ENCODE measurements at regions not wholly inside any gene's neighbourhood (a gene's known extent, or its start where the extent isn't known, plus 50 kb on each side); places are given as distances from the start of the nearest gene placed in this dataset.

GRCh38 chr2:19819097-19820065 is 82.4 kb downstream of the TTC32 start:
- Mint-ChIP-seq H3K36me3 (ENCODE audit: low read depth) (no peaks in the 10 kb centered on the region), H3K4me1 (ENCODE audit: low read depth) (no peaks in the 10 kb centered on the region), H3K4me3 (no peak overlapping the region), H3K27me3 (peaks cover 27% of the 10 kb centered on the region), H3K27ac (no peak overlapping the region), H3K9me3 (no peaks in the 10 kb centered on the region)
- DNase-seq, result no peak

- H3K27ac Mint-ChIP-seq, result no peak overlapping the region
- no peaks in the 10 kb centered on the region for H3K4me1 Mint-ChIP-seq (ENCODE audit: low read depth)
- H3K9me3 Mint-ChIP-seq, result no peaks in the 10 kb centered on the region
- no peaks in the 10 kb centered on the region for H3K36me3 Mint-ChIP-seq (ENCODE audit: low read depth)
- no peak for DNase-seq
- no peak overlapping the region for H3K4me3 Mint-ChIP-seq
- peaks cover 21% of the 10 kb centered on the region for H3K27me3 Mint-ChIP-seq
These were observed 83.2 kb downstream of the TTC32 start for GRCh38 chr2:19818543-19818942.

GRCh38 chr2:19818039-19818438 is 83.7 kb downstream of the TTC32 start:
- no peak for DNase-seq
- H3K9me3 Mint-ChIP-seq, result no peaks in the 10 kb centered on the region
- H3K36me3 Mint-ChIP-seq (ENCODE audit: low read depth), result no peaks in the 10 kb centered on the region
- no peak overlapping the region for H3K4me3 Mint-ChIP-seq
- H3K27me3 Mint-ChIP-seq, result peaks cover 20% of the 10 kb centered on the region
- no peaks in the 10 kb centered on the region for H3K4me1 Mint-ChIP-seq (ENCODE audit: low read depth)
- no peak overlapping the region for H3K27ac Mint-ChIP-seq

- Mint-ChIP-seq H3K9me3 (no peaks in the 10 kb centered on the region), H3K4me3 (no peak overlapping the region), H3K27ac (no peak overlapping the region), H3K27me3 (peaks cover 11% of the 10 kb centered on the region), H3K36me3 (ENCODE audit: low read depth) (no peaks in the 10 kb centered on the region), H3K4me1 (ENCODE audit: low read depth) (no peaks in the 10 kb centered on the region)
- no peak for DNase-seq
These were observed 86.0 kb downstream of the TTC32 start for GRCh38 chr2:19815746-19816145.

- no peak overlapping the region for H3K4me3 Mint-ChIP-seq
- no peaks in the 10 kb centered on the region for H3K9me3 Mint-ChIP-seq
- no peak overlapping the region for H3K27ac Mint-ChIP-seq
- H3K36me3 Mint-ChIP-seq (ENCODE audit: low read depth), result no peaks in the 10 kb centered on the region
- H3K4me1 Mint-ChIP-seq (ENCODE audit: low read depth), result no peaks in the 10 kb centered on the region
- H3K27me3 Mint-ChIP-seq, result peaks cover 5% of the 10 kb centered on the region
- DNase-seq, result no peak
These were observed 89.6 kb downstream of the TTC32 start for GRCh38 chr2:19812166-19812565.

- Mint-ChIP-seq H3K4me3 (no peak overlapping the region), H3K27ac (no peak overlapping the region), H3K36me3 (ENCODE audit: low read depth) (no peaks in the 10 kb centered on the region), H3K4me1 (ENCODE audit: low read depth) (no peaks in the 10 kb centered on the region), H3K9me3 (no peaks in the 10 kb centered on the region), H3K27me3 (peaks cover 2% of the 10 kb centered on the region)
- no peak for DNase-seq
These were observed 90.6 kb downstream of the TTC32 start for GRCh38 chr2:19811186-19811585.

- no peak for DNase-seq
- Mint-ChIP-seq H3K9me3 (no peaks in the 10 kb centered on the region), H3K4me3 (no peak overlapping the region)
These were observed 91.1 kb downstream of the TTC32 start for GRCh38 chr2:19810637-19811036.

GRCh38 chr2:19810148-19810547 is 91.6 kb downstream of the TTC32 start:
- no peaks in the 10 kb centered on the region for H3K4me1 Mint-ChIP-seq (ENCODE audit: low read depth)
- peaks cover 2% of the 10 kb centered on the region for H3K27me3 Mint-ChIP-seq
- H3K36me3 Mint-ChIP-seq (ENCODE audit: low read depth), result no peaks in the 10 kb centered on the region
- no peak for DNase-seq
- no peak overlapping the region for H3K4me3 Mint-ChIP-seq
- no peak overlapping the region for H3K27ac Mint-ChIP-seq
- H3K9me3 Mint-ChIP-seq, result no peaks in the 10 kb centered on the region

More at GRCh38 chr2:19810637-19811036, 91.1 kb downstream of the TTC32 start:
- peaks cover 2% of the 10 kb centered on the region for H3K27me3 Mint-ChIP-seq
- no peaks in the 10 kb centered on the region for H3K36me3 Mint-ChIP-seq (ENCODE audit: low read depth)
- no peak overlapping the region for H3K27ac Mint-ChIP-seq
- H3K4me1 Mint-ChIP-seq (ENCODE audit: low read depth), result no peaks in the 10 kb centered on the region

- Mint-ChIP-seq H3K27me3 (peaks cover 2% of the 10 kb centered on the region), H3K27ac (no peak overlapping the region), H3K4me1 (ENCODE audit: low read depth) (no peaks in the 10 kb centered on the region), H3K9me3 (no peaks in the 10 kb centered on the region), H3K4me3 (no peak overlapping the region), H3K36me3 (ENCODE audit: low read depth) (no peaks in the 10 kb centered on the region)
- no peak for DNase-seq
These were observed 92.6 kb downstream of the TTC32 start for GRCh38 chr2:19809206-19809605.

GRCh38 chr2:19807866-19808265 is 93.9 kb downstream of the TTC32 start:
- Mint-ChIP-seq H3K27ac (no peak overlapping the region), H3K4me1 (ENCODE audit: low read depth) (no peaks in the 10 kb centered on the region), H3K9me3 (no peaks in the 10 kb centered on the region), H3K27me3 (peaks cover 2% of the 10 kb centered on the region), H3K36me3 (ENCODE audit: low read depth) (no peaks in the 10 kb centered on the region), H3K4me3 (no peak overlapping the region)
- no peak for DNase-seq

- no peaks in the 10 kb centered on the region for H3K36me3 Mint-ChIP-seq (ENCODE audit: low read depth)
- peaks cover 2% of the 10 kb centered on the region for H3K27me3 Mint-ChIP-seq
- H3K4me1 Mint-ChIP-seq (ENCODE audit: low read depth), result no peaks in the 10 kb centered on the region
- H3K4me3 Mint-ChIP-seq, result no peak overlapping the region
- no peak for DNase-seq
- H3K9me3 Mint-ChIP-seq, result no peaks in the 10 kb centered on the region
- no peak overlapping the region for H3K27ac Mint-ChIP-seq
These were observed 94.4 kb downstream of the TTC32 start for GRCh38 chr2:19807346-19807745.

- Mint-ChIP-seq H3K9me3 (no peaks in the 10 kb centered on the region), H3K27ac (no peak overlapping the region), H3K36me3 (ENCODE audit: low read depth) (no peaks in the 10 kb centered on the region), H3K27me3 (peaks cover 2% of the 10 kb centered on the region), H3K4me3 (no peak overlapping the region), H3K4me1 (ENCODE audit: low read depth) (no peaks in the 10 kb centered on the region)
- no peak for DNase-seq
These were observed 95.2 kb downstream of the TTC32 start for GRCh38 chr2:19806591-19806990.

- H3K27ac Mint-ChIP-seq, result no peak overlapping the region
- H3K36me3 Mint-ChIP-seq (ENCODE audit: low read depth), result no peaks in the 10 kb centered on the region
- H3K9me3 Mint-ChIP-seq, result no peaks in the 10 kb centered on the region
- H3K4me1 Mint-ChIP-seq (ENCODE audit: low read depth), result no peaks in the 10 kb centered on the region
- H3K4me3 Mint-ChIP-seq, result no peak overlapping the region
- H3K27me3 Mint-ChIP-seq, result peaks cover 2% of the 10 kb centered on the region
- DNase-seq, result no peak
These were observed 95.7 kb downstream of the TTC32 start for GRCh38 chr2:19806131-19806530.

GRCh38 chr2:19805266-19805665 is 96.5 kb downstream of the TTC32 start:
- H3K9me3 Mint-ChIP-seq, result no peaks in the 10 kb centered on the region
- H3K36me3 Mint-ChIP-seq (ENCODE audit: low read depth), result no peaks in the 10 kb centered on the region
- H3K4me3 Mint-ChIP-seq, result no peak overlapping the region
- peaks cover 2% of the 10 kb centered on the region for H3K27me3 Mint-ChIP-seq
- DNase-seq, result no peak
- H3K4me1 Mint-ChIP-seq (ENCODE audit: low read depth), result no peaks in the 10 kb centered on the region
- no peak overlapping the region for H3K27ac Mint-ChIP-seq

GRCh38 chr2:19804639-19805260 is 97.0 kb downstream of the TTC32 start:
- Mint-ChIP-seq H3K4me1 (ENCODE audit: low read depth) (no peaks in the 10 kb centered on the region), H3K4me3 (no peak overlapping the region), H3K9me3 (no peaks in the 10 kb centered on the region), H3K27me3 (peaks cover 2% of the 10 kb centered on the region), H3K36me3 (ENCODE audit: low read depth) (no peaks in the 10 kb centered on the region), H3K27ac (no peak overlapping the region)
- DNase-seq, result no peak

Measured in activated T-cell treated with anti-CD3 and anti-CD28 coated beads, Interleukin-2, amount 50 U/mL, for 24 hours (primary cell).